H1 (cell line): ENCODE measurements at regions not wholly inside any gene's neighbourhood (a gene's known extent, or its start where the extent isn't known, plus 50 kb on each side); places are given as distances from the start of the nearest gene placed in this dataset.
"Not testable (repeated sequence)": the region's sequence is repeated elsewhere in the genome, so short reads cannot be mapped to it uniquely, and the experiment has no call there.

ENCODE experiments used
- CTCF ChIA-PET: fragments of 300-600 bp; sonication (Branson Sonifier 250); formaldehyde crosslinking; loops from one replicate; lab custom pipeline; 2021; ENCODE audit not compliant: partially characterized antibody; lab: Charles Lee
- POLR2A ChIA-PET: fragments of 300-600 bp; sonication (Branson Sonifier 250); formaldehyde crosslinking; loops from one replicate; lab custom pipeline; 2021; ENCODE audit warnings: inconsistent platforms; ENCODE audit not compliant: partially characterized antibody; lab: Charles Lee
- DNase-seq, 2 experiments: peaks; one replicate each; pipeline versions ENCODE4 v3.0.0 to v3.0.0-alpha.2; 2010 to 2022; ENCODE audit warnings: low spot score in 2 of 2, low read depth in 1 of 2, mixed read lengths in 1 of 2
- FAIRE-seq: peaks from 2 replicates; lab custom pipeline; 2011; peaks lifted over from hg19 to GRCh38; lab: Jason Lieb, UNC
- H2AFZ ChIP-seq: 2 replicates; pipeline ENCODE4 v1.8.1; 2012; ENCODE audit warnings: low read length, inconsistent platforms
- H2AK5ac ChIP-seq: 2 replicates; pipeline ENCODE4 v1.6.1; 2013; ENCODE audit warnings: low read depth, low read length
- H2BK120ac ChIP-seq: replicated peaks from 2 replicates; pipeline ENCODE3; 2013; ENCODE audit warnings: low read depth, low read length, inconsistent platforms
- H2BK12ac ChIP-seq: 2 replicates; pipeline ENCODE4 v1.6.1; 2013; ENCODE audit warnings: low read depth, low read length
- H2BK15ac ChIP-seq: 2 replicates; pipeline ENCODE4 v1.6.1; 2013; ENCODE audit warnings: low read length
- H2BK20ac ChIP-seq: 2 replicates; pipeline ENCODE4 v1.6.1; 2013; ENCODE audit warnings: low read length
- H2BK5ac ChIP-seq: 2 replicates; pipeline ENCODE4 v1.6.1; 2013; ENCODE audit warnings: low read depth, low read length
- H3K14ac ChIP-seq: 2 replicates; pipeline ENCODE4 v1.6.1; 2013; ENCODE audit warnings: inconsistent platforms; ENCODE audit not compliant: insufficient read length
- H3K18ac ChIP-seq: 2 replicates; pipeline ENCODE4 v1.6.1; 2013; ENCODE audit warnings: low read length; ENCODE audit errors: extremely low read depth
- H3K23ac ChIP-seq: 2 replicates; pipeline ENCODE4 v1.6.1; 2013; ENCODE audit warnings: inconsistent platforms; ENCODE audit not compliant: insufficient read length
- H3K23me2 ChIP-seq: 2 replicates; pipeline ENCODE4 v1.6.1; 2013; ENCODE audit warnings: low read depth, low read length
- H3K27ac ChIP-seq: 2 replicates; pipeline ENCODE4 v1.6.1; 2011; ENCODE audit warnings: low read depth, low read length, inconsistent platforms
- H3K27me3 ChIP-seq, 4 experiments: replicated peaks in 1 of 4; 1 replicate in 1 of 4; 2 replicates in 3 of 4; pipeline versions ENCODE4 v1.6.1 to v1.8.1; 2011 to 2013; ENCODE audit warnings: low read length in 3 of 4, mild to moderate bottlenecking in 3 of 4, inconsistent platforms in 2 of 4, mixed read lengths in 2 of 4, moderate library complexity in 1 of 4; ENCODE audit not compliant: control insufficient read depth in 3 of 4, insufficient read depth in 3 of 4; ENCODE audit errors: extremely low read depth in 1 of 4
- H3K36me3 ChIP-seq, 4 experiments: 2 replicates each; pipeline versions ENCODE4 v1.6.1 to v1.8.1; 2011 to 2013; ENCODE audit warnings: mild to moderate bottlenecking in 4 of 4, low read length in 3 of 4, moderate library complexity in 2 of 4, control low read depth in 1 of 4, inconsistent platforms in 1 of 4; ENCODE audit not compliant: insufficient read depth in 4 of 4, control insufficient read depth in 2 of 4
- H3K4ac ChIP-seq: replicated peaks from 2 replicates; pipeline ENCODE3; 2013; ENCODE audit warnings: low read length, low read depth, mixed read lengths, inconsistent platforms; ENCODE audit not compliant: insufficient read length
- H3K4me1 ChIP-seq, 4 experiments: replicated peaks in 1 of 4; 1 replicate in 1 of 4; 2 replicates in 3 of 4; pipeline versions ENCODE4 v1.6.1 to v1.8.1; 2011 to 2013; ENCODE audit warnings: low read length in 3 of 4, inconsistent platforms in 2 of 4, mixed read lengths in 1 of 4; ENCODE audit not compliant: insufficient read depth in 4 of 4, control insufficient read depth in 3 of 4
- H3K4me2 ChIP-seq, 2 experiments: 2 replicates each; pipeline versions ENCODE4 v1.6.1 to v1.8.1; 2011 to 2013; ENCODE audit warnings: low read depth in 2 of 2, low read length in 2 of 2, control low read depth in 1 of 2, inconsistent platforms in 1 of 2, mild to moderate bottlenecking in 1 of 2; ENCODE audit not compliant: insufficient read depth in 1 of 2
- H3K4me3 ChIP-seq, 4 experiments: fragments of 200-600, 300-600 bp in 1 of 4; sonication (generic), shearing (Covaris generic), sonication (Bioruptor Twin) in 1 of 4; 2 replicates each; pipeline versions ENCODE4 v1.5.1 to v1.8.1; 2011 to 2016; ENCODE audit warnings: low read length in 4 of 4, low read depth in 3 of 4, control low read depth in 2 of 4, inconsistent platforms in 2 of 4, mild to moderate bottlenecking in 2 of 4, mixed read lengths in 1 of 4, moderate library complexity in 1 of 4; ENCODE audit not compliant: insufficient read depth in 2 of 4; ENCODE audit errors: extremely low read depth in 1 of 4
- H3K56ac ChIP-seq: replicated peaks from 2 replicates; pipeline ENCODE3; 2013; ENCODE audit warnings: low read depth, mild to moderate bottlenecking, mixed read lengths, low read length, inconsistent platforms; ENCODE audit not compliant: insufficient read length
- H3K79me1 ChIP-seq: 2 replicates; pipeline ENCODE4 v1.6.1; 2013; ENCODE audit warnings: low read depth, low read length, control low read depth
- H3K79me2 ChIP-seq, 2 experiments: 2 replicates each; pipeline versions ENCODE4 v1.6.1 to v1.8.1; 2012 to 2013; ENCODE audit warnings: low read length in 2 of 2, mild to moderate bottlenecking in 2 of 2, inconsistent platforms in 1 of 2; ENCODE audit not compliant: insufficient read depth in 2 of 2, control insufficient read depth in 1 of 2
- H3K9ac ChIP-seq, 4 experiments: replicated peaks in 1 of 4; 1 replicate in 1 of 4; 2 replicates in 3 of 4; pipeline versions ENCODE4 v1.6.1 to v1.8.1; 2011 to 2013; ENCODE audit warnings: low read depth in 3 of 4, low read length in 3 of 4, control low read depth in 2 of 4, mild to moderate bottlenecking in 2 of 4, moderate library complexity in 2 of 4, inconsistent platforms in 1 of 4; ENCODE audit errors: extremely low read depth in 1 of 4
- H3K9me3 ChIP-seq, 2 experiments: 2 replicates each; pipeline versions ENCODE4 v1.6.1 to v1.8.1; 2012 to 2013; ENCODE audit warnings: mild to moderate bottlenecking in 2 of 2, moderate library complexity in 2 of 2, control low read depth in 1 of 2, inconsistent platforms in 1 of 2, low read depth in 1 of 2, low read length in 1 of 2, mixed read lengths in 1 of 2; ENCODE audit not compliant: insufficient read depth in 2 of 2
- H4K20me1 ChIP-seq, 2 experiments: replicated peaks in 1 of 2; 2 replicates each; pipeline versions ENCODE3 to v1.8.1; 2011 to 2013; ENCODE audit warnings: inconsistent platforms in 2 of 2, low read length in 2 of 2, mild to moderate bottlenecking in 1 of 2; ENCODE audit not compliant: insufficient read depth in 2 of 2, control insufficient read depth in 1 of 2
- H4K5ac ChIP-seq: 2 replicates; pipeline ENCODE4 v1.6.1; 2013; ENCODE audit warnings: low read length, low read depth, mixed read lengths, inconsistent platforms; ENCODE audit not compliant: insufficient read length
- H4K8ac ChIP-seq: 2 replicates; pipeline ENCODE4 v1.8.0; 2013; ENCODE audit warnings: mild to moderate bottlenecking, moderate library complexity, low read length, inconsistent platforms; ENCODE audit not compliant: insufficient read depth; ENCODE audit errors: extremely low read depth
- H4K91ac ChIP-seq: replicated peaks from 2 replicates; pipeline ENCODE3; 2013; ENCODE audit warnings: low read length, mixed read lengths, inconsistent platforms; ENCODE audit not compliant: insufficient read length
- WGBS, 2 experiments: shearing (Covaris generic) in 1 of 2; methylation state at CpG; one replicate each; pipeline versions ENCODE4 v1.1.6 to v1.1.7; 2013 to 2015; ENCODE audit warnings: low lambda C conversion rate in 2 of 2, mixed read lengths in 2 of 2, inconsistent platforms in 1 of 2, low coverage in 1 of 2, missing lambda C conversion rate in 1 of 2; ENCODE audit not compliant: insufficient replicate concordance in 2 of 2, insufficient coverage in 1 of 2, insufficient read length in 1 of 2; ENCODE audit errors: extremely low coverage in 1 of 2, missing lambda C conversion rate in 1 of 2; 5-methylcytosine and 5-hydroxymethylcytosine counted together

- H2BK20ac ChIP-seq, H4K5ac ChIP-seq, H3K27ac ChIP-seq, H3K23me2 ChIP-seq, H3K27me3 ChIP-seq, POLR2A ChIA-PET, H4K91ac ChIP-seq, FAIRE-seq, H3K14ac ChIP-seq, H2AK5ac ChIP-seq, H3K4me3 ChIP-seq, H3K56ac ChIP-seq, H3K36me3 ChIP-seq, H2BK120ac ChIP-seq, H3K4me1 ChIP-seq, H3K23ac ChIP-seq, H3K9ac ChIP-seq, H2BK12ac ChIP-seq, CTCF ChIA-PET, H3K4me2 ChIP-seq, H3K79me2 ChIP-seq, H3K18ac ChIP-seq, H3K79me1 ChIP-seq, DNase-seq, H2AFZ ChIP-seq, H4K20me1 ChIP-seq, H3K4ac ChIP-seq, H2BK15ac ChIP-seq, H2BK5ac ChIP-seq, H4K8ac ChIP-seq, H3K9me3 ChIP-seq: not testable (repeated sequence)
- 91% methylated on average over 1 of the region's 1 CpG; no CpG with 5 or more reads in 1 of the 2 experiments for WGBS, 2 experiments
Observed at GRCh38 chr1:121066925-121067324, 117.2 kb downstream of the FAM72B start.

GRCh38 chr1:121068738-121069499 is 115.2 kb downstream of the FAM72B start:
- CTCF ChIA-PET = not testable (repeated sequence)

More at GRCh38 chr1:121068738-121069499, 115.2 kb downstream of the FAM72B start:
- H2AK5ac ChIP-seq, H3K18ac ChIP-seq, H3K79me1 ChIP-seq, H3K23ac ChIP-seq, H4K5ac ChIP-seq, H3K4me1 ChIP-seq, H3K27me3 ChIP-seq, H3K14ac ChIP-seq, H3K27ac ChIP-seq, H3K9me3 ChIP-seq, H4K20me1 ChIP-seq, H3K4ac ChIP-seq, H3K4me2 ChIP-seq, H2BK5ac ChIP-seq, H4K91ac ChIP-seq, H3K36me3 ChIP-seq, POLR2A ChIA-PET, H3K23me2 ChIP-seq, H2BK120ac ChIP-seq, H2BK20ac ChIP-seq, H3K79me2 ChIP-seq, DNase-seq, H2BK15ac ChIP-seq, H3K4me3 ChIP-seq, H3K56ac ChIP-seq, H3K9ac ChIP-seq, FAIRE-seq, H4K8ac ChIP-seq, H2AFZ ChIP-seq, H2BK12ac ChIP-seq: not testable (repeated sequence)
- WGBS, 2 experiments = no CpG with 5 or more reads among the region's 1 CpG
